Liver (tissue), 8 donors: ENCODE measurements at regions not wholly inside any gene's neighbourhood (a gene's known extent, or its start where the extent isn't known, plus 50 kb on each side); places are given as distances from the start of the nearest gene placed in this dataset.

Source experiments
- DNase-seq: peaks from one replicate; pipeline ENCODE4 v3.0.0-alpha.2; 2017; ENCODE audit warnings: low spot score
- H3K27ac ChIP-seq, 2 donors: one replicate each; pipeline ENCODE4 v1.7.0; 2013; ENCODE audit warnings: inconsistent platforms in 2 of 2, low read length in 2 of 2, control low read depth in 1 of 2, low read depth in 1 of 2, mild to moderate bottlenecking in 1 of 2
- H3K27me3 ChIP-seq, 4 donors: one replicate each; pipeline versions ENCODE4 v1.6.1 to v1.7.0; 2013; ENCODE audit warnings: low read length in 3 of 4, inconsistent platforms in 1 of 4, mild to moderate bottlenecking in 1 of 4, moderate library complexity in 1 of 4; ENCODE audit not compliant: control insufficient read depth in 4 of 4, insufficient read depth in 4 of 4
- H3K36me3 ChIP-seq, 4 donors: one replicate each; pipeline versions ENCODE4 v1.6.1 to v1.7.0; 2013; ENCODE audit warnings: low read length in 3 of 4, mild to moderate bottlenecking in 3 of 4, low read depth in 1 of 4, moderate library complexity in 1 of 4; ENCODE audit not compliant: control insufficient read depth in 4 of 4, insufficient read depth in 3 of 4
- H3K4me1 ChIP-seq, 4 donors: one replicate each; pipeline versions ENCODE4 v1.6.1 to v1.7.0; 2013; ENCODE audit warnings: low read length in 3 of 4, mild to moderate bottlenecking in 3 of 4, moderate library complexity in 1 of 4; ENCODE audit not compliant: control insufficient read depth in 4 of 4, insufficient read depth in 4 of 4
- H3K4me3 ChIP-seq, 3 donors: one replicate each; pipeline versions ENCODE4 v1.6.1 to v1.7.0; 2013; ENCODE audit warnings: low read length in 3 of 3, control low read depth in 1 of 3, low read depth in 1 of 3, mild to moderate bottlenecking in 1 of 3
- H3K9ac ChIP-seq, 2 donors: one replicate each; pipeline ENCODE4 v1.7.0; 2013; ENCODE audit warnings: low read length in 2 of 2, mild to moderate bottlenecking in 2 of 2, moderate library complexity in 2 of 2, control low read depth in 1 of 2, low read depth in 1 of 2
- H3K9me3 ChIP-seq, 4 donors: one replicate each; pipeline versions ENCODE4 v1.6.1 to v1.7.0; 2013; ENCODE audit warnings: low read length in 3 of 4; ENCODE audit not compliant: control insufficient read depth in 4 of 4
- ATF3 ChIP-seq: IDR thresholded peaks from 2 replicates; pipeline ENCODE4 v1.6.1; 2016; ENCODE audit warnings: antibody characterized with exemption
- CTCF ChIP-seq: fragments of 150-350 bp; IDR thresholded peaks from 2 replicates; pipeline ENCODE4 v1.5.1; 2017; ENCODE audit warnings: improper control_type of control experiment, low read depth, low read length; ENCODE audit not compliant: missing input control
- FOXA1 ChIP-seq: IDR thresholded peaks from 2 replicates; pipeline ENCODE4 v1.6.1; 2016; ENCODE audit warnings: antibody characterized with exemption
- FOXA2 ChIP-seq: IDR thresholded peaks from 2 replicates; pipeline ENCODE4 v1.6.1; 2016; ENCODE audit warnings: antibody characterized with exemption
- GABPA ChIP-seq, 2 donors: IDR thresholded peaks in 1 of 2; conservative IDR thresholded peaks in 1 of 2; 2 replicates each; pipeline ENCODE4 v1.6.1; 2016; ENCODE audit warnings: antibody characterized with exemption in 2 of 2, mild to moderate bottlenecking in 1 of 2, moderate library complexity in 1 of 2
- HNF4A ChIP-seq, 2 donors: conservative IDR thresholded peaks; 2 replicates each; pipeline ENCODE4 v1.6.1; 2016; ENCODE audit warnings: antibody characterized with exemption in 2 of 2, mild to moderate bottlenecking in 2 of 2
- JUND ChIP-seq, 2 donors: IDR thresholded peaks; 2 replicates each; pipeline ENCODE4 v1.6.1; 2016; ENCODE audit warnings: antibody characterized with exemption in 2 of 2
- MAX ChIP-seq: IDR thresholded peaks from 2 replicates; pipeline ENCODE4 v1.6.1; 2016; ENCODE audit warnings: antibody characterized with exemption
- NR2F2 ChIP-seq: IDR thresholded peaks from 2 replicates; pipeline ENCODE4 v1.6.1; 2016; ENCODE audit warnings: antibody characterized with exemption
- REST ChIP-seq: IDR thresholded peaks from 2 replicates; pipeline ENCODE4 v1.6.1; 2016; ENCODE audit warnings: antibody characterized with exemption, mild to moderate bottlenecking
- RXRA ChIP-seq, 2 donors: IDR thresholded peaks; 2 replicates each; pipeline ENCODE4 v1.6.1; 2017 to 2018; ENCODE audit warnings: antibody characterized with exemption in 2 of 2, mild to moderate bottlenecking in 1 of 2
- SP1 ChIP-seq: IDR thresholded peaks from 2 replicates; pipeline ENCODE4 v1.6.1; 2018; ENCODE audit warnings: antibody characterized with exemption, mild to moderate bottlenecking
- YY1 ChIP-seq: IDR thresholded peaks from 2 replicates; pipeline ENCODE4 v1.6.1; 2016; ENCODE audit warnings: antibody characterized with exemption, mild to moderate bottlenecking
- ZBTB33 ChIP-seq: IDR thresholded peaks from 2 replicates; pipeline ENCODE4 v1.6.1; 2016; ENCODE audit warnings: antibody characterized with exemption
- WGBS: extraction: QIAGEN DNeasy Blood & Tissue Kit; methylation state at CpG from one replicate; pipeline ENCODE4 v1.1.7; 2013; 5-methylcytosine and 5-hydroxymethylcytosine counted together
- donor health status: healthy.
- donor health status: healthy.
- donor health status: healthy.
- donor health status: healthy.
- donor health status: healthy.

GRCh38 chr12:86634456-86635410, 378.5 kb upstream of the MGAT4C start:
- no peaks in the 10 kb centered on the region for H3K36me3 ChIP-seq
- H3K4me3 ChIP-seq, result no peak overlapping the region
- H3K27ac ChIP-seq, result no peak overlapping the region
- TF ChIP-seq REST (no peak), FOXA1 (no peak), ZBTB33 (no peak)
- 57% methylated on average over 4 of the region's 4 CpGs for WGBS
- H3K4me1 ChIP-seq, result no peaks in the 10 kb centered on the region
- H3K27me3 ChIP-seq, result no peaks in the 10 kb centered on the region
- DNase-seq, result no peak
- H3K9ac ChIP-seq, result no peak overlapping the region
- H3K9me3 ChIP-seq, result no peaks in the 10 kb centered on the region

- Histone ChIP-seq H3K27ac (no peak overlapping the region), H3K9ac (no peak overlapping the region), H3K9me3 (peaks cover 0 to 9% (median 1%) of the 10 kb centered on the region in 4 donors), H3K4me3 (no peak overlapping the region), H3K36me3 (no peaks in the 10 kb centered on the region), H3K27me3 (peaks cover 0 to 2% (median 0%) of the 10 kb centered on the region in 4 donors), H3K4me1 (no peaks in the 10 kb centered on the region)
- WGBS, result 75% methylated on average over 3 of the region's 3 CpGs
- no peak for DNase-seq
- TF ChIP-seq NR2F2 (no peak), RXRA (IDR thresholded peaks at IDR 0.05) (no peak), GABPA (IDR thresholded peaks at IDR 0.05 in 1 of 2, conservative IDR thresholded peaks at IDR 0.05 in 1 of 2) (no peak), FOXA2 (no peak), REST (no peak), MAX (no peak), HNF4A (conservative IDR thresholded peaks at IDR 0.05) (no peak), ATF3 (no peak), FOXA1 (no peak), SP1 (no peak), CTCF (no peak), YY1 (no peak), JUND (IDR thresholded peaks at IDR 0.05) (no peak)
These were observed 370.8 kb upstream of the MGAT4C start for GRCh38 chr12:86627001-86627400.
